ENCODE measurements at regions not wholly inside any gene's neighbourhood (a gene's known extent, or its start where the extent isn't known, plus 50 kb on each side); places are given as distances from the start of the nearest gene placed in this dataset.

DNA sequence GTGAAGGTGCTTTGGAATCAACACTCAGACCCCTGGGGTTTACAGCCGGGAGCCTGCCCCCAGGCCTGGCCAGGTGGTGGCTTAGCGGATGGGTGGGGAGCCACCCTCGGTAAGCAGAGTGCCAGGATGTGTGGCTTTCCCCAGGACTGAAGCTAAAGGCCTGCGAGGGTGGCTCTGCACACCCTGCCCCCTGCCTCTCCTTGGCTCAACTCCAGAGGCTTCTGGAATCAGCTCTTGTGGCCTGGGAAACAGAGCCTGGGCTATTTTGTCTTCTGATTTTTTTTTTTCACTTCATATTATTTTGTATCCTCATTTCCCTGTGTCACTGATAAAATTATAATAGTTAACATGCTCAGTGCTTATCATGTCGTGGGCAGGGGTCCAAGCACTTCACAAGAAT lies 79.8 kb downstream of the RHOB start:
- H3K27ac Mint-ChIP-seq (ENCODE audit: unreplicated experiment) = peak overlapping the region; percentile 4
- CTCF ChIA-PET = interaction anchor here (0.9 to 1.3 kb wide), 3 partner anchors 9 to 80 kb away, joined by 3 to 4 read pairs (median 4); partner anchors contain the start of gene RHOB
- H3K4me1 Mint-ChIP-seq (ENCODE audit: low read depth, unreplicated experiment) = peaks cover 43% of the 10 kb centered on the region
- H3K27me3 Mint-ChIP-seq (ENCODE audit: unreplicated experiment) = no peaks in the 10 kb centered on the region
- H3K36me3 Mint-ChIP-seq (ENCODE audit: insufficient read depth, unreplicated experiment) = no peaks in the 10 kb centered on the region
- peak; percentile 61 for DNase-seq
- H3K9me3 Mint-ChIP-seq (ENCODE audit: low read depth, unreplicated experiment) = no peaks in the 10 kb centered on the region
- BruUV-seq (replicated peaks) = no TSS peak
- intact Hi-C loops (cut with micrococcal nuclease; ENCODE audit: unreplicated experiment) = no loop called here
- no peak for TF ChIP-seq CTCF (IDR thresholded peaks at IDR 0.05; ENCODE audit: unreplicated experiment)
- no peak overlapping the region for H3K4me3 Mint-ChIP-seq (ENCODE audit: low read depth, unreplicated experiment)

DNA sequence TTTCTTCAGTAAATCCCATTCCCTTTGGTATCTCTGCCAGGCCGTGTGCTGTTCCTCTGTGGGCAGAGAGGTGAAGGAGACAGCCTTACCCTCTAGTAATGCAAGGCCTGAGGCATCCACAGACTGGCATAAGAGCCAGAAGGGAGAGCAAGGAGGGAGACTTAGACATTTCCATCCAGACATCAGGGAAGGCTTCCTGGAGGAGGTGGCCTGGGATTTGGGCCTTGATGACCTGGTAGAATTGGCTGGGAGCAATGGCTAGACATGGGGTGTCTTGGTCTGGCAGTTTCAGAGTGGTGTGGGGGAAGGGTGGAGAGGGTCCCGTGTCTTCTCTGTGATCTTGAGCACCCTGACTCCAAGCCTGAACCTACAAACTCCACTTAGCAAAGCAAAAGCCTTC lies 81.8 kb downstream of the RHOB start:
- no TSS peak for BruUV-seq (replicated peaks)

DNA sequence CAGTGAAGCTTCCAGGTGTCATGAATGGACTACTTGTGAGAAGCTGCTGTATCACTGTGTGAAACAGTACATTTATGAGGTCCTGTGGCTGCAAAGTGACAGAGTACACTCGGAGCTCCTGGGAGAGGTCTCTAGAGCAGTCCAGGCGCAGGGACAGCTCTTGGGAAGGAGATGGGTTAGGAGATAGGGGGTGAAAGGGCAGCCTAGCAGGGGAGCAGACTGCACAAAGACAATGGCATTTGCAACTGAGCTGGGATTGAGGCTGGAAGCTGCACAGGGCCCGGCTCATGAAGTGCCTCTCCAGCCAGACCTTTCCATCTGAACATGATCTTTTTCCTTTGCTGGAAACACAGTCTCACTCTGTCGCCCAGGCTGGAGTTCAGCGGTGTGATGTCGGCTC lies 83.6 kb downstream of the RHOB start:
- intact Hi-C loops (cut with micrococcal nuclease; ENCODE audit: unreplicated experiment) = no loop called here
- no peak overlapping the region for H3K27ac Mint-ChIP-seq (ENCODE audit: unreplicated experiment)
- H3K4me1 Mint-ChIP-seq (ENCODE audit: low read depth, unreplicated experiment) = peaks cover 37% of the 10 kb centered on the region
- no peak for TF ChIP-seq CTCF (IDR thresholded peaks at IDR 0.05; ENCODE audit: unreplicated experiment)
- H3K4me3 Mint-ChIP-seq (ENCODE audit: low read depth, unreplicated experiment) = no peak overlapping the region
- H3K27me3 Mint-ChIP-seq (ENCODE audit: unreplicated experiment) = no peaks in the 10 kb centered on the region
- H3K36me3 Mint-ChIP-seq (ENCODE audit: insufficient read depth, unreplicated experiment) = no peaks in the 10 kb centered on the region
- CTCF ChIA-PET = no interaction called here
- BruUV-seq (replicated peaks) = no TSS peak
- DNase-seq = no peak
- no peaks in the 10 kb centered on the region for H3K9me3 Mint-ChIP-seq (ENCODE audit: low read depth, unreplicated experiment)

More for the DNA sequence above, 81.8 kb downstream of the RHOB start:
- no peak overlapping the region for H3K4me3 Mint-ChIP-seq (ENCODE audit: low read depth, unreplicated experiment)
- no peak for TF ChIP-seq CTCF (IDR thresholded peaks at IDR 0.05; ENCODE audit: unreplicated experiment)
- H3K27me3 Mint-ChIP-seq (ENCODE audit: unreplicated experiment) = no peaks in the 10 kb centered on the region
- H3K36me3 Mint-ChIP-seq (ENCODE audit: insufficient read depth, unreplicated experiment) = no peaks in the 10 kb centered on the region
- intact Hi-C loops (cut with micrococcal nuclease; ENCODE audit: unreplicated experiment) = no loop called here
- CTCF ChIA-PET = no interaction called here
- H3K9me3 Mint-ChIP-seq (ENCODE audit: low read depth, unreplicated experiment) = no peaks in the 10 kb centered on the region
- no peak overlapping the region for H3K27ac Mint-ChIP-seq (ENCODE audit: unreplicated experiment)
- H3K4me1 Mint-ChIP-seq (ENCODE audit: low read depth, unreplicated experiment) = peaks cover 44% of the 10 kb centered on the region
- no peak for DNase-seq

DNA sequence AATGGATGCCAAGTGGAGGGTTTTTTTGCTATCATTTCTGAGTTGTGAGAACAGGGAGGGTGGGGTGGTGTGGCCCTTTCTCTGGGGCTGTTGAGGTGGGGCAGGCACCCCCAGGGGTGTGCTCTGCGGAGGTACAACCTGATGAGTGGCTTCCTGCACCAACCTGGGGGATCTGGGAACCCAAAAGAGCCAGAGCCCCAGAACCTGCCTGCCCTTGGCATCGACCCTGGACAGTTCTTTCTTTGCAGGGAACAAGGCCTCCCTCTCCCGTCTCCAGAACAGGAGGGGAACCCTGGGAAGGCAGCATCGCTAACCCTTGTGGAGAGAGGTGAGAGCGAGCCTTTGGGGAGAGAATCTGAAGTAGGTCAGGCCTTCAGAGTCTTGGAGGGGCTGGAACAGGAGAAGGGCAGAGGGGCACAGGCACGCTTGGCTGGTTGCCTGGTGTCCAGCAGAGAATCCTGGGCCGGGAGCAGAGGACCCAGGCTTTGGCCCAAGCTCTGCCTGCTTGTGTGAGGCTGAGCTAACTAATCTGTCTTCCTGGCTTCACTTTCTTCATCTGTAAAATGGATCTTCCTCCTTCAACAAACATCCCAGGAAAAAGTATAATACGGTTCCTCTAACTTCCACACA lies 84.9 kb downstream of the RHOB start:
- no peak for DNase-seq
- H3K27me3 Mint-ChIP-seq (ENCODE audit: unreplicated experiment) = no peaks in the 10 kb centered on the region
- H3K4me1 Mint-ChIP-seq (ENCODE audit: low read depth, unreplicated experiment) = peaks cover 25% of the 10 kb centered on the region
- TF ChIP-seq CTCF (IDR thresholded peaks at IDR 0.05; ENCODE audit: unreplicated experiment) = no peak
- no peaks in the 10 kb centered on the region for H3K36me3 Mint-ChIP-seq (ENCODE audit: insufficient read depth, unreplicated experiment)
- H3K9me3 Mint-ChIP-seq (ENCODE audit: low read depth, unreplicated experiment) = no peaks in the 10 kb centered on the region
- no peak overlapping the region for H3K27ac Mint-ChIP-seq (ENCODE audit: unreplicated experiment)
- intact Hi-C loops (cut with micrococcal nuclease; ENCODE audit: unreplicated experiment) = no loop called here
- no peak overlapping the region for H3K4me3 Mint-ChIP-seq (ENCODE audit: low read depth, unreplicated experiment)
- CTCF ChIA-PET = no interaction called here
- BruUV-seq (replicated peaks) = no TSS peak

All from Calu3 (cell line).